HG03442 (cell line): ENCODE measurements at regions not wholly inside any gene's neighbourhood (a gene's known extent, or its start where the extent isn't known, plus 50 kb on each side); places are given as distances from the start of the nearest gene placed in this dataset.
"Not testable (repeated sequence)": the region's sequence is repeated elsewhere in the genome, so short reads cannot be mapped to it uniquely, and the experiment has no call there.

Experiments used
- ATAC-seq: cut with Tn5 transposase; IDR thresholded peaks from one replicate; pipeline ENCODE4 v1.9.1; 2021; ENCODE audit warnings: mild to moderate bottlenecking, moderate library complexity; ENCODE audit not compliant: unreplicated experiment

GRCh38 chr5:125847561-125847960, 575.6 kb upstream of the GRAMD2B start:
- ATAC-seq = no peak

DNA sequence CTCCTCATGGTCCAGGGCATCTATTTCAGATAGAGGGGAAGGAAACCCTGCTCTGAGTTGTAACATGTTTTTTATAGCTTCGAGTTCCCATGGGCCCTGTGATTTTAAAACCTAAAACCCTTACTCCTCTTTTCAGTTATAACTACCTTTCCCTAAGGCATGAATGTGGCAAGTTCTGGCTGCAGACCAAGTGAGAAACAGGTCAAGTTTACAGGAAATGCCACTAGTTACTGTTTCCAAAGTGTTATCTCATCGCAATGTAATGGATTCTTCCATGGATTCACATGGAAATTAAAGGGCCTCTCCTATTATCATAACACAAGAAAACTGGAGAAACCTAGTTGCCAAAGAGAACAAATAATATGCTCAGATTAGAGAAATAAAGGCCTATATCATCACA, 574.5 kb upstream of the GRAMD2B start:
- ATAC-seq = no peak

- no peak for ATAC-seq
Measured at GRCh38 chr5:125856949-125857348, 566.3 kb upstream of the GRAMD2B start.

DNA sequence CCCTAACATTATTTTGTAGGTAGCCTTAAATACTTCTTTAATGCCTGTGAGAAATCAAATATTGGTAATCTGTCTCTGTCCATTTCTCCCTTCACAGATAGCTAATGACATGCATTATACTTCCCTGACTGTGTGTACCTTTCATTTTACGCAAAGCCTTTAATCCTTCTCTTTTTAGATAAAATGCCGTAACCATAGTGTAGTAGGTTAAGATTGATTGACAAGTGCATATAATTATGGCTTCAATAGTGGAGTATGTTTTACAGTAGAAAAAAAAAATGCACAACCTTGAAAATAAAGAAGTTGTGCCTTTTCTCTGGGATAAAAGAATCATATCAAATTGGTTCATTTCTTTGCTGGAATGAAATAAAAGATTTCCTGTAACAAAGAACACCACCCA, 559.6 kb upstream of the GRAMD2B start:
- no peak for ATAC-seq

DNA sequence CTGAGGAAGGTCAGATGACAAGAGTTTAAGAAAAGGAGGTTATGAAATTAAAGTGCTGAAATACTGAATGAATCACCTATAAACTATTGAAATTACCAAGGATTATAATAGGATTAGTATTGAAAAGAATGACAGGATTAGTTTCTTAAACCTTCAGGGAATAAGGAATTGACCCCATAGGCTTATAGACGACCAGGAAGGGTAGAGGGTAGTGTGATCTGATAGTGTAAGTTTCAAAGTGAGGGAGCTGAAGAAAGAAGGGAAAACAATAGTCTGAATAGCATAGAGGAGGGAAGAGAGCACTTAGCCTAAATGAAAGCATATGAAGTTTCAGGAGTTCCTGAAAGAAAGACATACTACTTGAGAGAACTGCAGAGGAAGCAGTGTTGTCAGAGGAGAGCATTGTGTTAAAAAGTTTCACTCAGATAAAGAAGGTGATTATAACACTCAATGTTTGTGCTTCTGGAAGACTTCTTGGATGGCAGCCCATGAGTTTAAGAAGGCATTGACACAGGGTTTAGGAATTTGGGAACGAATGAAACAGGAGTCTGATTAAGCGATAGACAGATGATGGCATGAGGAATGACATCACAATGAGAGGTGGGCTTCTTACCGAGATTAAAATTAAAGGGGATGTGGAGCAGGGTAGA, 557.9 kb upstream of the GRAMD2B start:
- ATAC-seq = no peak

DNA sequence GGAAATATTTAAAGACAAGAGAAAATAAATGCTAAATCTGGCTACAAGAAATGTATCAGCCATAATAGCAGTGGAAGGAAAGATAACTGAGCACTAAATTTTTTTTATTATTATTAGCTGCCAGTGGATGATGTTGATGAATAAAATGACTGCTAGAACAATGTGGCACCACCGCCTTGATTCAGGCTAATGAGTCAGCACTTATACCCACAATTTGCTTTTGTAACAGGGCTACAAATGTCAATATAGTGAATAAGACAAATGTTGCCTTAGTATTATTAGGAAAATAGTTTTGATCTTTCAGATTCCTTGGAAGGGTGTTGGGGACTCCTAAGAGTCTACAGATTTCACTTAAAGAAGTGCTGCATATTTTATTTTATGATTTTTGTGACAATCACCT, 555.2 kb upstream of the GRAMD2B start:
- no peak for ATAC-seq

DNA sequence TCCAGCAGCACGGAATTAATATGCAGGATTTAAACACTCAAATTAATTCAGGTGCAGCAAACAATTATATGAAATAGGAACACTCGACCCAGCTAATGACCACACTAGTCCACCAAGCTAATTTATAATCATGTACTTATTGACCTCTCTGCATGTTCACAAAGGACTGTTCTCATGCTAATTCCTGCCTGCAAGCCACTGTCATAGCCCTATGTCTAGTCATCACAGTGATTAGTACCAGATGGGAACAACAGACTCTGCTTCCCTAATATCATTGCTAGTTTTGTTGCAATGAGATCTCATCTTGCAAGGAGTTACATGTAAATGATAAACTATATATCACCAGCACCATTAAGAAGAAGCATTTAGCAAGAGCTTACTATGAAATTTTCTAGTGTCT, 553.0 kb upstream of the GRAMD2B start:
- ATAC-seq = no peak

DNA sequence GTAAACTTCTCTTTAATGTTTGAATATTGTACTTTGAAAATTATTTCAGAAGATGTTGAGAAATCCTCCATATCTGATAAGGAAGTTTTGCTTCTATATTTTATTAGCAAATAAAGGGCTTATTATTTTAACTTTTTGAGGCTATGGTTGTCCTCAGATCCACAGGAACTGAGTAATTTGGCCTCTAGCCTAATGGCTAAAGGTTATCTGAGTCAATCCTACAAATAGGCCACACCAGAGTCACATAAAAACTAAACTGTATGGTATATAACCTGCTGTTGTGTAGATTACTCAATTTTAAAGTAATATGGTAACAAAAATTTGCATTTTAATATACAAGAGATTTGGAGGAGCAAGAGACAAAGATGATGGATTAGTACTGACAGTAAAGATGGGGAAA, 549.2 kb upstream of the GRAMD2B start:
- no peak for ATAC-seq

GRCh38 chr5:125874717-125875116, 548.5 kb upstream of the GRAMD2B start:
- no peak for ATAC-seq

DNA sequence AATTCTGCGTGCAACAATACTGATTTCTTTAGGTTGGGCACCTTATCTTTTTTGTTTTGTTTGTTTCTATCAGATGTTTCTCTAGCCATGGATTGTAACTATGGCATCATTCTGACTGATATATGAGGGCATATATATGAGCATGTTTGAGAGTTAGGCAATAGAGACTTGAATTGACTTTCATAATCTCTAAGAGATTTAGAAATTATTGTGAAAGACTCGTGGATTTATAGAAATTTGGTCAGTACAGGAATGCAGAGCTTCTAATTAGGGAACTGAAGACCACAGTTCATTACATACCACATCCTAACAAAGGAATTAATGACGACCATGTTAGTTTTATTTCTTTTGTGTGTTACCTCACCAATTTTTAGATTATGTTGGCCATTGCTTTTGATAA, 546.0 kb upstream of the GRAMD2B start:
- no peak for ATAC-seq

GRCh38 chr5:125882061-125882460, 541.1 kb upstream of the GRAMD2B start:
- no peak for ATAC-seq

DNA sequence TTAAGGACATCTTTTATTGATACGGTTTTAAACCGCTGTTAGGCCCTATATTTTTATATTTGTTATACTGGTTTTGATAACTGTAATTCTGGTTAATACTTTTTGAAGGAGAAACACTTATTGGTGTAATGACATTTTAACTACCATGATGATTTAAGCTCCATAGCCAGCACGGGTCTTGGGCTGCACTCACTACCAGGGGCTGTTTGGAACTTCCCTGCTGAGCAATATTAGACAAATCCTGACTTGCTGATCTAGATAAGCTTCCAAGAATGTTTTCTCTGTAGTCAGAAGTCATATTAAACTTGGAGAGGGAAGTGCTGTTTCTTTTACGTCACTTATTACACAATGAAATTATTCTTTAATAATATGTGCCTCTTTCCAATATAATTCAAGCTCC, 540.0 kb upstream of the GRAMD2B start:
- no peak for ATAC-seq

DNA sequence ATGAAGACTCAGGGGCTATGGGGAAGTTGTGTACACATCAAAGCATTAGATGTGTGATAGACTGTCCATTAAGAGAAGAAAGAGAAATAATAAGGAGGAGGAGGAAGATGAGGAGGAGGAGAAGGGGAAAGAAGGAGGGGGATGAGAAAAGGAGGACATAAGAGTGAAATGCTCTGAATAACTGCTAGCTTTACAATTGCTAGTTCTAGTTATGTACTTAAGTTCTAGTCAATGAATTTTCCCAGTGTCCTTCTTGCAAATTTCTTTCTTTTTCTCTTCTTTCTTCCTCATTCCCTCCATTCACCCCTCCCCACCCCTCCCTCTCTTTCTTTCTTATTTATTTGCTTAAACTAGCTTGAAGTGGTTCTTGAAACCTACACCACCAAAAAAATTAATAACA, 534.9 kb upstream of the GRAMD2B start:
- ATAC-seq = no peak

GRCh38 chr5:125890511-125890931, 532.7 kb upstream of the GRAMD2B start:
- ATAC-seq = no peak

DNA sequence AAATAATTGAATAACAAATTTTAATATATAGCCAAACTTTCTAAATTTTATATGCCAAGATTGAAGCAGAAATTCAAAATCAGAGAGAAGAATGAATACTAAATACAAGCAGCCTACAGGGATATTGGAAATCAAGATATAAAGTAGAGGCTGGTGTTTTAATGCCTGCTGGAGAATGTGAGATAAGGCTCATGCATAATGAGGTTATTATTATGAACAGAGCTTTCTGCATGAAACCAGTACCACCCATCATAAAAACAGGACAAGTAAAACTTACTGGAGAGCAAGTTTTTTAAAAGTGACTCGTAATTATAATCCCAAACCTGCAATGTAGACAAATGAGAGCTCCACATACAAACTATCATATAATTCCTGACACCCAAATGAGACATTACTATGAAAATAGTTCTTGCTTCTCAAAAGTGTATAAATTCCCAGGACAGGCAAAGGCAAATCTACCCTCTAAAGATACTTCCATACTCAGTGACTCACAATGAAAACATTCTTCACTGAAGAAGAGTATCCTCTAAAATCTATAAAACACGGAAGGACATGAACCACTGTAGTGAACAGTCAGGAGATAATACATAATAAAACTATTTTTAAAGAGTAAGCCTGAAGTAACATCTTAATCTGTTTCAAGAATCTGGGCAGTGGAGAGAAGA, 532.0 kb upstream of the GRAMD2B start:
- ATAC-seq = no peak

DNA sequence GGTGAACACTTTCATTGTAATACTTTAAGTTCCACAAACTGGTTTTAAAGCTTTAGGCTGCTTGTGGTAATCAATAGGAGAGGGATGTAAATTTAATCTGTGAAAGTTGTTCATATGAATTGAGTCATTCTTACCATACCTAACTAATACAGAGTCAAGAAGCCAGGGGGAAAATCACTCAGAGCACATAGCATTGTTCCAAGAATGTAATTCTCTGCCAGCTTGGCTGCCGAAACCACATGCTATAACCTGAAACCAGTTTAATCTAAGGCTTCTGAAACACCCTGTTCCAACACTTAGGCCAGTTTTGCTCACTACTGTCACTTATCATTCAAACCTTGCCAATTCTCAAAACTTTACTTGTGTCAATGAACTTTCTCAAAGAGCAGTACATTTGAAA, 528.8 kb upstream of the GRAMD2B start:
- ATAC-seq = no peak

DNA sequence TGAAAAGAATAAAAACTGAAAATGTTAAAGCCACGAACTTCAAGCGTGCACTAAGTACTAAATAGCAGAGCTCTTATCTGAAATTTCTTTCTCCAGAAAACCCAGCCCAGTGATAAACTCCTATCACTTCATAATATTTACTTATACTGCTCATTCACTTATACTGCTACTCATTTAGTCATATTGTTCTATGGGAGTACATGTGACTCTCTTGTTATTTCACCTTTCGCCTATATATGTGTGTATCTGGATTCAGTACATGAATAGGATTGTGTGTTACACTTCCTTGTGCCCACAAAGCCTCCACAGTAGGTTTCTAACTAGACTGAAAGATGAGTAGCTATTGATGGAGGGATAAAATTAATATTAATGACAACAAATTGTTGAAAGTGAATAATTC, 526.8 kb upstream of the GRAMD2B start:
- ATAC-seq = no peak

- ATAC-seq = no peak
Measured at GRCh38 chr5:125897089-125897488, 526.1 kb upstream of the GRAMD2B start.

DNA sequence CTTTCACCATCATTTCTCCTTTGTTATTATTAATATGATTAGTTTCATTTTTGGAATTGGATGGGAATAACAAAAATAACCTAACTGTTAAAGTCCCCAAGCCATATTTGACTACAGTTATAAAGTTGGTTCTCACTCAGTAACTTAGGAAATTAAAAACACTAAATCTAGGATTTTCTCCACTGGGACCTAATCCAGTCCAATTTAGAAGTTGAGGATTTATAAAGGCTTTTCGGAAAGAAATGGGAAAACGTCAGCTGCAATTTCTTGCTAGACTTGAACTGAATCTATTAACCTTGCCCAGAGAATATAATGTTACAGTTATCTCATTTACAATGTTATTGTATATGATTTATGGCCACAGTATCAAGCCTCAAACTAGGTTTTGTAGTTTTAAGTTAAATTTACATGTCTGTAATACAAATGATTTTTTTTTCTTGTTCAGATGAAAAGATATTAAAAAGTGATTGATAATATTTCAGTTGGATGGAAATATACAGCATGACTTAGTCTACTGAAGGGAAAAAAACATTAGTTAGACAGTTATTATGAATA, 524.3 kb upstream of the GRAMD2B start:
- ATAC-seq = no peak

DNA sequence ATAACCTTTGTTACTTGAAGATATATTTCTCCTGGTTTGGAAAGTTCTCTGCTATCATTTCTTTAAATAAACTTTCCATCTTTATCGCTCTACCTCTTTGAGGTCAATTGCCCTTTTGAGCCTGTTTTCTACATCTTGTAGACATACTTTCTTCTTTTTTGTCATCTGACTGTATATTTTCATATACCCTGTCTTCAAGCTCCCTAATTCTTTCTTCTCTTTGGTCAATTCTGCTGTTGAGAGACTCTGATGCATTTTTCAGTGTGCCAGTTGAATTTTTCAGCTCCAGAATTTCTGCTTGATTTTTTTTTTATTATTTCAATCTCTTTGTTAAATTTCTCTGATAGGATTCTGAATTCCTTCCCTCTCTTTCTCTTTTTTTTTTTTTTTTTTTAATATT, 511.2 kb upstream of the GRAMD2B start:
- no peak for ATAC-seq

DNA sequence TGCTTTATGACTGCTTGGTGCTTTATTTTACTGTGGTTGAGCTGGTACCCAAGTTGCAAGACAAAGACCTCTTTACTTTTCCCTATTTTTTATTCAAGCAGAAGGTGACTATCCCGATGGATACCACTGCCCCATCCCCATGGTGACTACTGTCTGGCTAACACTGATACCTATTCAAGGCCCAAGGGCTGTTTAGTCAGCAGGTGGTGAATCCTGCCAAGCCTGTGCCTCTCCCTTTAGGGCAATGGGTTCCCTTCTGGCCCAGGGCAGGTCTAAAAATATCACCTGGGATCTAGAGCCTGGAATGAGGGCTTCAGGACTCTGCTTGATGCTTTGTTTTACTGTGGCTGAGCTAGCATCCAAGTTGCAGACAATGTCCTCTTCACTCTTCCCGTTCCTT, 510.0 kb upstream of the GRAMD2B start:
- no peak for ATAC-seq

DNA sequence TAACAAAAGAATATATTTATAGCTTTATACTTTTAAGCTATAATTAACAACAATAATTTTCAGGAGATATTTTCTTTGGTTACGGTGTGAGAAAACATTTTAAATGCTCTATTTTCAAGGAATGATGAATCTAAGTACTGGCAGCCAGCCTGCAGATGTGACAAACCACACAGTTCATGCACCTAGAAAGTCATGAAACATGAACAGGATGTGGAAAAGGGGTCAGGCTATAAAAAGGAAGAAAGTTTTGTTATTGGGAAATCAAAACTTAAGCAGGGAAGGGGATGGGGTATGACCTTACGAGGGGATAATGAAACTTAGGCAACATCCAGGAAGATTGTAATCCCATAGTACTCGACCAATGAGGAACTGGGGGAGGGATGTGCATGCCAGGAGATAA, 508.7 kb upstream of the GRAMD2B start:
- ATAC-seq = no peak

DNA sequence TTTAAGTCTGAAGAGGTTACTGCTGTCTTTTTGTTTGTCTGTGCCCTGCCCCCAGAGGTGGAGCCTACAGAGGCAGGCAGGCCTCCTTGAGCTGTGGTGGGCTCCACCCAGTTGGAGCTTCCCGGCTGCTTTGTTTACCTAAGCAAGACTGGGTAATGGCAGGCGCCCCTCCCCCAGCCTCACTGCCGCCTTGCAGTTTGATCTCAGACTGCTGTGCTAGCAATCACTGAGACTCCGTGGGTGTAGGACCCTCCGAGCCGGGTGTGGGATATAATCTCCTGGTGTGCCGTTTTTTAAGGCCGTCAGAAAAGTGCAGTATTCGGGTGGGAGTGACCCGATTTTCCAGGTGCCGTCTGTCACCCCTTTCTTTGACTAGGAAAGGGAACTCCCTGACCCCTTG, 499.3 kb upstream of the GRAMD2B start:
- not testable (repeated sequence) for ATAC-seq
